ENCODE measurements at regions not wholly inside any gene's neighbourhood (a gene's known extent, or its start where the extent isn't known, plus 50 kb on each side); places are given as distances from the start of the nearest gene placed in this dataset.

GRCh38 chr2:177078416-177078815 lies 134.2 kb upstream of the HNRNPA3 start:
- no peak overlapping the region for H3K4me3 ChIP-seq (ENCODE audit: severe bottlenecking)
- no peak for DNase-seq (ENCODE audit: low spot score)
- peak; percentile 51; the same call in 2 of the 3 replicates for ATAC-seq (ENCODE audit: low read depth)
- H3K4me1 ChIP-seq (ENCODE audit: insufficient read depth, poor library complexity, severe bottlenecking), result no peaks in the 10 kb centered on the region
- H3K9me3 ChIP-seq (ENCODE audit: severe bottlenecking), result no peaks in the 10 kb centered on the region
- no peaks in the 10 kb centered on the region for H3K27me3 ChIP-seq (ENCODE audit: insufficient read depth, poor library complexity, severe bottlenecking)
- no peaks in the 10 kb centered on the region for H3K36me3 ChIP-seq (ENCODE audit: low read depth)
- no peak for TF ChIP-seq CTCF (IDR thresholded peaks at IDR 0.05; ENCODE audit: poor library complexity, severe bottlenecking)
- no peak overlapping the region for H3K27ac ChIP-seq (ENCODE audit: poor library complexity, severe bottlenecking)

- Histone ChIP-seq H3K27ac (ENCODE audit: poor library complexity, severe bottlenecking) (no peak overlapping the region), H3K36me3 (ENCODE audit: low read depth) (no peaks in the 10 kb centered on the region), H3K4me3 (ENCODE audit: severe bottlenecking) (no peak overlapping the region), H3K27me3 (ENCODE audit: insufficient read depth, poor library complexity, severe bottlenecking) (no peaks in the 10 kb centered on the region), H3K9me3 (ENCODE audit: severe bottlenecking) (no peaks in the 10 kb centered on the region), H3K4me1 (ENCODE audit: insufficient read depth, poor library complexity, severe bottlenecking) (no peaks in the 10 kb centered on the region)
- no peak for DNase-seq (ENCODE audit: low spot score)
- no peak for TF ChIP-seq CTCF (IDR thresholded peaks at IDR 0.05; ENCODE audit: poor library complexity, severe bottlenecking)
- no peak for ATAC-seq (ENCODE audit: low read depth)
Measured at GRCh38 chr2:177078855-177079254, 133.7 kb upstream of the HNRNPA3 start.

GRCh38 chr2:177080746-177081284 lies 131.8 kb upstream of the HNRNPA3 start:
- DNase-seq (ENCODE audit: low spot score) (no peak), ATAC-seq (ENCODE audit: low read depth) (no peak)
- Histone ChIP-seq H3K36me3 (ENCODE audit: low read depth) (no peaks in the 10 kb centered on the region), H3K4me3 (ENCODE audit: severe bottlenecking) (no peak overlapping the region), H3K27me3 (ENCODE audit: insufficient read depth, poor library complexity, severe bottlenecking) (no peaks in the 10 kb centered on the region), H3K27ac (ENCODE audit: poor library complexity, severe bottlenecking) (no peak overlapping the region), H3K9me3 (ENCODE audit: severe bottlenecking) (no peaks in the 10 kb centered on the region), H3K4me1 (ENCODE audit: insufficient read depth, poor library complexity, severe bottlenecking) (no peaks in the 10 kb centered on the region)
- no peak for TF ChIP-seq CTCF (IDR thresholded peaks at IDR 0.05; ENCODE audit: poor library complexity, severe bottlenecking)

GRCh38 chr2:177084607-177085006 lies 128.0 kb upstream of the HNRNPA3 start:
- H3K4me3 ChIP-seq (ENCODE audit: severe bottlenecking), result no peak overlapping the region
- no peaks in the 10 kb centered on the region for H3K36me3 ChIP-seq (ENCODE audit: low read depth)
- no peaks in the 10 kb centered on the region for H3K9me3 ChIP-seq (ENCODE audit: severe bottlenecking)
- no peaks in the 10 kb centered on the region for H3K4me1 ChIP-seq (ENCODE audit: insufficient read depth, poor library complexity, severe bottlenecking)
- ATAC-seq (ENCODE audit: low read depth), result no peak
- no peak for TF ChIP-seq CTCF (IDR thresholded peaks at IDR 0.05; ENCODE audit: poor library complexity, severe bottlenecking)
- no peaks in the 10 kb centered on the region for H3K27me3 ChIP-seq (ENCODE audit: insufficient read depth, poor library complexity, severe bottlenecking)
- H3K27ac ChIP-seq (ENCODE audit: poor library complexity, severe bottlenecking), result no peak overlapping the region
- no peak for DNase-seq (ENCODE audit: low spot score)

- DNase-seq (ENCODE audit: low spot score), result no peak
- H3K27ac ChIP-seq (ENCODE audit: poor library complexity, severe bottlenecking), result no peak overlapping the region
- no peak for TF ChIP-seq CTCF (IDR thresholded peaks at IDR 0.05; ENCODE audit: poor library complexity, severe bottlenecking)
- ATAC-seq (ENCODE audit: low read depth), result no peak
- no peak overlapping the region for H3K4me3 ChIP-seq (ENCODE audit: severe bottlenecking)
- no peaks in the 10 kb centered on the region for H3K36me3 ChIP-seq (ENCODE audit: low read depth)
- H3K9me3 ChIP-seq (ENCODE audit: severe bottlenecking), result no peaks in the 10 kb centered on the region
- H3K4me1 ChIP-seq (ENCODE audit: insufficient read depth, poor library complexity, severe bottlenecking), result no peaks in the 10 kb centered on the region
- H3K27me3 ChIP-seq (ENCODE audit: insufficient read depth, poor library complexity, severe bottlenecking), result no peaks in the 10 kb centered on the region
Measured at GRCh38 chr2:177088529-177088928, 124.1 kb upstream of the HNRNPA3 start.

Data from RWPE2 (cell line).